ENCODE measurements at regions not wholly inside any gene's neighbourhood (a gene's known extent, or its start where the extent isn't known, plus 50 kb on each side); places are given as distances from the start of the nearest gene placed in this dataset.

GRCh38 chr16:66194866-66195265 lies 171.6 kb upstream of the CDH5 start:
- TF ChIP-seq CTCF (IDR thresholded peaks at IDR 0.05; ENCODE audit: insufficient read depth, low read length) (no peak), GABPA (IDR thresholded peaks at IDR 0.05; ENCODE audit: low read depth) (no peak), REST (IDR thresholded peaks at IDR 0.05; ENCODE audit: insufficient replicate concordance, low read depth) (no peak)
